ENCODE measurements at regions not wholly inside any gene's neighbourhood (a gene's known extent, or its start where the extent isn't known, plus 50 kb on each side); places are given as distances from the start of the nearest gene placed in this dataset.
A peak's percentile ranks its signal among the peaks of the same experiment; 100 is the strongest.

DNA sequence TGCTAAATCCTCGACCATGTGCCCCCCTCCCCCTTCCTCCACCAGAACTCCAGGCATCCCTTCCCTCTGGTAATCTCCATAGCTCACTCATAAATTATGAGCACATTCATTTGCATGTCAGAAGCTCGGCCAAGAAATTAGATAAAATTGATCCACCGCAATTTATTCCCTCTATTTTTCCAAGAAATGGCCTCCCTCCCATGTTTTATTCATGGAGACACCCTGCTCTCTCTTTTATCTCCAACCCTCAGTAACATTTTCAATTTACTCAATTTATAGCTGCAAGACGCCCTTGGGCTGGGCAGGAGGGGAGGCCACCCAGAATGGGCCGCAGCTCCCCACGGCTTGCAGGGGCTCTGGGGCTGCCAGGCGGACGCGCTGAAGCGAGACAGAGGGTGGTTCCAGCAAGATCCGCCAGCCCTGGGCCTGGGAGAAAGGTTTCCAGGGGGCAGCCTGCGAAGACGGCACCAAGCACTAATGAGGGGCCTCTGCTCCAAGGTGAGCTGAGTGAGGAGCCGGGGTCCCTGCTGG is 54.7 kb upstream of the ZNF423 start:
- DNase-seq, result no peak

DNA sequence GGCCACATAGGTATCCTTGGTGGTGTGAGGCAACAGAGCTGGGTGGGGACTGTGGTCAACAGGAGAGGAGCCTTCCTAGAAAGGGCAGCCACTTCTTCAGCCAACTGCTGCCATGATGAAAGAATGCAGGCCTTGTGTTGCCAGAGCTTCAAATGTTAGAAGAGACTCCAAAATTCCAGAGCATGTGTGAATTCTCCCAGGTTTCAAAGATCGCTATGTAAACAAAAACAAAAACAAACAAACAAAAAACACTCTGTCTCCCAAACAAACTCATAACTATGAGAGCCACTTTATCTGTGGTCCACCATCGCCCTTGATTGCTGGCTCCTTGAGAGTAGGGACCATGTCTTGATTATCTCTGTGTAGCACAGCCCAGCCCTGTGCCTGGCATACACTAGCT is 55.5 kb upstream of the ZNF423 start:
- no peak for DNase-seq

DNA sequence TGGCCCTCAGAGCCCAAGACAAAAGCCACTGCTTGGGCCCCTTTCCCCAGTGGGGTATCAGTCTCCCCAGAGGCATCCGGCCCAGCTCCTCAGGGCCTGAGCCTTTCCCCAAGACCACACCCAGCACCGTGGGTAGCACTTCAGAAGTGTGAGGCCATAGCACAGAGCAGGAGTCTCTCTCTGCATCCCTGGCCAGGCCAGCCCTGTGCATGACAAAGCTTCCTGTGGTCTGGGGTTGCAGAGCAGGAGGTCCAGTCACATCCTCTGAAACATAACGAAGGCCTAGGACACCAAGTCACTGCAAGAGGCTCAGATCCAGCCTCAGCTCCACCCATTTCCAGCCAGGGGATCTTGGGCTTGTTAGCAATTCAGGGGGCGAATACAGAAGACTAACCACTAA is 56.8 kb upstream of the ZNF423 start:
- no peak for DNase-seq

DNA sequence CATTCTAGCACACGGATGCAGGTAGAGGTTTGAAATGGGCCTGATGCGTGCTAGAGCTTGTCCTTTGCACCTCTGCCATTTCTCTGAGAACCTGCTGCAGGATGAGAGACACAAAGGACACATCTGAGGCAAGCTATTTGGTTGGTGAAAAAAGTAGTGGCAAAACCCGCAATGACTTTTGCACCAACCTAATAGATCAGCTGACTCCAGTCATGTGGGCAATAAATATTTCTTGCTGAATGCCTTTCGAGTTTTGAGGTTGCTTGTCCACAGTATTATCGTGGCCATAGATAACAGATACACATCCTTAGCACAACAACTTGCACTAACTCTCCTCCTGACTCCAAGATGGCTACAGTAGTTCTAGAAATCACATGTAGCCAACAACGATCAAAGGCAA is 57.8 kb upstream of the ZNF423 start:
- DNase-seq, result no peak

DNA sequence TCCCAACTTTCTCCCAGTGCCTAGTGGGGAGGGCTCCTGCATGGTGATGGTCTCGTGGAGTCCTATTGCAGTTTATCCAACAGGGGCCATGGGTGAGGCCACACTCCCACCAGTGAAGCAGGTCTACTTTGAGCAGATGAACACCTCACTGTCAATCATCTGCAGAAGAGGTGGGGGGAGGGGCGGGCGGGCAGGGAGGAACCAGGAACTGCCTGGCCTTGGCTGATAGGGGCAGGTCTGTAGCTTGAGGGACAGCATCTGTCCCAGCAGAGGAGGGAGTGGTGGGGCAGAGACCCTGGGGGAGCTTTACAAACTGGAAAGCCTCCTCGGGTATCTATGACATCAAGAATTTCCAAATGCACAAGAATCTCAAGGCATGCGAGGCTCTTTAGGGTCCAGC is 58.7 kb upstream of the ZNF423 start:
- DNase-seq, result no peak

DNA sequence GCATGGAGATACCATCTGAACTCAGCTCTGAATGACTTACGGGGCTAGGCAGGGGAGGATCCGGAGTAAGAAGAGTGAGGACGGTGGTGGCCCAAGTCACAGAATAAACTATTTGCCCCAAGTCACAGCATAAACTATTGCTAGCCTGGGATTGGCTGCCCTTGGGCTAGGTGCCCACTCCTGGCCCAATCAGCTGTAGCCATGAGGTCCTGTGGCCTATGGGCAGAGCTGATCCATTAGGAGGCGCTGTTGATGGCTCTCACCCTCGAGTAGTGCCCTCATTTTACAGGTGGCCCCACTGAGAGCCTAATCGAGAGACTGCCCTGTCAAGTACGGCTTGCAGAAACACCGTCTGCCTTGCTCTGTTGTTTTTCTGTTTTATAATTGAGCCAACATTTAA is 62.3 kb upstream of the ZNF423 start:
- no peak for DNase-seq

DNA sequence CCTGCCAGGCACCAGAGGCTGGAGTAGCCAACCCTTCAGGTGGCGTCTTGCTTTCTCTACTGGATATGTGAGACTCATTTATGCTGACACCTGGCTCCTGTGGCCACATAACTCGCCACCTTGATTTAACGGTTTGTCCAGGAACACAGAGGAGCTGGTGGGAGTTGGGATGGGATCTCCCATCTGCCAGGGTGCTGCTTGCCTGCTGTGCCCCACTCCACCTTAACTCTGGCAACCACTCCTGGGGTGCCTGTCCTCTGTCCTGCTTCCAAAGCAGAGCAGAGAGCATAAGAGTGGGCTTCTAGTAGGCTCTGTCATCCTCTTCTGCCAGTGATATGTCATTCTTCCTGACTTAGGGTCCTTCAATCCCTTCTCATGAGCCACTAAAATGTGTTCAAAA is 63.4 kb upstream of the ZNF423 start:
- DNase-seq, result no peak

DNA sequence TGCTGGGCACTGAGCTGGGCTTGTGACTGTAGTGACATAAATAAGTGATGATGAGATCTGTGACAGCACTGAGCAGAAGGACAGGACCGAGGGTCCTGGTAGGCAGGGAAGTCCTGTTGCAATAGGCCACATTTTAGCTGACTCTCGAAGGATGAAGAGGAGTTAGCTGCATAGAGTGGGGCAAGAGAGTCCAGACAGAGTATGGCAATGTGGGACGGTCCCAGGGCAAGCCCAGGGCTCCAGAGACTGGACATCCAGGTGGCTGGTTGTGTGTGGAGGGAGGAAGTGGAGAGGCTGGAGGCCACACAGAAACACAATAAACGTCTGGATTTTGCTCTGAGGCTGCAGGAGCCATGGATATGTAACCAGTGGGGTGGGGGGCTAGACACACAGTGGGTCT is 64.5 kb upstream of the ZNF423 start:
- no peak for DNase-seq

DNA sequence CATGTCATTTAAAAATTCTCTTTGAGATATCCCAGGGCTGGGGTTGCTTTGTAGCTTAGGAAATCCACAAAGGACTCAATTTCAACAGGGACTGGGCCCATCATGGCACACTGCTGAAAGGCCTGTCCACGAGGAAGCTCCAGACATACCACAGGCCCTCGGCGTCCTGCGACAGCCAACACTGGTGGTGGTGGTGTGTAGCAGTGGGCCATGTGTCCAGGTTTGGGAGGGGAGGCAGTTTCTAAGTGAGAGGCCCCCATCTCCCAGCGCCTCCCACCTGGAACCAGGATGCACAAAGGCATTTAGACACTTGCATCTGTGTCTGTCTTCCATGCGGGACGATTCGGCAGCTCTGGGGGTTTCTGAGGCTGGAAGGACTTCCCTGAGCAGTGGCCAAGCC is 65.2 kb upstream of the ZNF423 start:
- no peak for DNase-seq

DNA sequence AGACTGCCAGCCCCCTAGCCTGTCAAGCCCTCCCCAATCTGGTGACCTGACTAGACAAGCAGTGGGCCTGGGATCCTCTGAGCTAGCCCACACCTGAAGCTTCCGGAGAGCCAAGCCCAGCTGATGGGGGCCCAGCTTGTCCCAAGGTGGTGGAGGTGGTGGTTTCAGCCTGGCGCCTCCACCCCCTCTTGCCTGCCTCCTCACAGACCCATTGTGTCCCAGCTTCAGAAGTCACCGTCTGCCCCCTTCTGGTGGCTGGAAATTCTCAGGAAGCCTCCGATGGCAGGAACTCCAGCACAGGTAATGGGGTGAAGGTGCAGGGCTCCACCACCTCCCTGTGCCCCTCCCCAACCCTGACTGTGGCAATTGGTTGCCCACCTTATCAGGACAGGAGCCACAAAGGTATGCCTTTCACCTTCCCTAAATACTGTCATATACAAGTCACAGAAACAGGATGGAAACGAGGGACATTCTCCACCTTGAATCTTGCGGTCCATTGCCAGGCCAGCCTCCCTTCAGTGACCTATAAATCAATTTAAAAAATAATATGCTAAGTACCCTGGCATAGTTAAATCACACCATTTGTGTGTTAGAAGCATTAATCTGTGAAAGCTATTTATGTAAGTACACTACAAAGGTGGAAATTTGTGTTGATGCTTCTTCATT is 66.0 kb upstream of the ZNF423 start:
- peak; percentile 10 for DNase-seq

DNA sequence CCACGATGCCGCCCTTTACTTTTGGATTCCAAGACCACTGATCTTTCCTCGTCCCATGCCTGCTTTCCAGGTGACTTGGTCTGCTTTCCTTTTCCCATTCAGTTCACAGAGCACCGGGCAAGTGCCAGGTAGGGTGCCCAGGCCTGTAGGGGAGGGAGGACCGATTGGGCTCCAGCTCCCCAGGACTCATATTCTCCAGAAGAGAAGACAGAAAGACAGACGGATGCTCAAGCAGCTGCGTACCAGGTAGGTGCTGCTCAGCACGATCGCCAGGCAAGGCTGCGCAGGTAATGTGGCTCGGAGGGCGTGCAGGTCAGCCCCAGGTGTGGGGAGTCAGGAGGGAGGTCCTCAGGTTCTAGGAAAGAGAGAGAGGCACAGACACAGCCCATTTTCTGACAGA is 67.5 kb upstream of the ZNF423 start:
- DNase-seq, result no peak

DNA sequence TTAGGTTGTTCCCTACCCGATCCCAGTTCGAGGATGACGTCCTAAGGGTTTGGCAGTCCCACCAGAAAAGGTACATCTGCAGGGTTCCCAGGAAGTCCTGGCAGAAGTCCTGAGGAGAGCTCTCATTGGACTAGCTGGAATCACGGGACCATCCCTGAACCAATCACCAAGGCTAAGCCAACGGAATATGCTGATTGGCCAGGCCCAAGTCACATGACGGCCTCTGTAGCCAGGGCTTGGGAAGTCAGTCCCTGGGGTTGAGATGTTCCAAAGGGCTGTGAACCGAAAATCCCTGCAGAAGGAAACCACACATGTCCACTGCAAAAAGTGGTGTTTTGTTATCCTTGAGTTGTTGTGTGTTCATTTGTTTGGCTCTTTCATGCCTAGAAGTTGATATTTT is 68.2 kb upstream of the ZNF423 start:
- no peak for DNase-seq

DNA sequence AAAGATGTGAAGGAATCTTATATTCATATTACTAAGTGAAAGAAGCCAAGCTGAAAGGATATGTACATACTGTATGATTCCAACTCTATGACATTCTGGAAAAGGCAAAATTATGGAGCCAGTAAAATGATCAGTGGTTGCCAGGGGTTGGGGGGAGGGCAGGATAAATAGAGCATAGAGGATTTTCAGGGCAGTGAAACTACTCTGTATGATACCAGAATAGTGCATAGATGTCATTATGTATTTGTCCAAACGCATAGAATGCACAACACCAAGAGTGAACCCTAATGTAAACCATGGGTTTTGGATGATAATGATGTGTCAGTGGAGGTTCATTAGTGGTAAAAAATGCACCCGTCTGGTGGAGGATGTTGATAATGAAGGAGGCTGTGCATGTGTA is 71.0 kb upstream of the ZNF423 start:
- no peak for DNase-seq

DNA sequence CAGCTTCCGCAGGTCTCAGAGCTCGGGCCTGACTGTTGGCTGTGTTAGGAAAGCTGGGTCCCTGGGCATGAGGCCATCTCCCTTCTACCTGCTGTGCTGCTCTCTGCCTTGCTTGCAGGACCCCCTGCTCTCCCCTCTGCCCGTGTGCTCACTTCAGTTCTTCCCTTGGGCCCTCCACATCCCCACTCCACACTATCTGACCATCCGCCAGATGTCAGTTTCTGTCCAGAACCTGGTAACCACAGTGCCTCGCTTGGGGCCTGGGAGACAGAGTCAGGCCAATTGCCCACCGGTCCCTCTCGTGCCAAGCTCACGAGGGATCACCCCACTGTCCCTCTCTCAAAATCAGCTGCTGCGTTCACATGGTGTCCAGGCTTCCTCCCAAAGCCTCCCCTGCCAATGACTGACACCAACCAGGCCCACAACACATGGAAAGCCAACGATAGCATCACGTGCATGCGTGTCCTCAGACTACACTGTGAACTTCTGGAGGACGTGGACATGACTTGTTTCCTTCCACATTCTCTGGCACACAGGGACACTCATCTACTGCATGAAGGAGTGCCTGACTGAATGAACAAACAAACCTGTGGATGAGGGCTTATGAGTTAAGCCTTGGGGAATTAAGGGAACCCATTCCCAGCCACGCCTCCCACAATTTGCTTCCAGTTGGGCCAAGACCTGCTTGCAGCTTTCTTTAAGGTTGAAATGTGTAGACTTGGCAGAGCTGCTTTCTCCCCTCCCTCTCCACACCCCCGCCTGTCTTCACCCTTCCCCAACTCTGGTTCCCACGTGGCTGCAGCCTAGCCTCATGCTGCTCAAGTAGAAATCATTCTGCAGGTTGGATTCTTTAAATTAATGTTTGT is 72.5 kb upstream of the ZNF423 start:
- no peak for DNase-seq

DNA sequence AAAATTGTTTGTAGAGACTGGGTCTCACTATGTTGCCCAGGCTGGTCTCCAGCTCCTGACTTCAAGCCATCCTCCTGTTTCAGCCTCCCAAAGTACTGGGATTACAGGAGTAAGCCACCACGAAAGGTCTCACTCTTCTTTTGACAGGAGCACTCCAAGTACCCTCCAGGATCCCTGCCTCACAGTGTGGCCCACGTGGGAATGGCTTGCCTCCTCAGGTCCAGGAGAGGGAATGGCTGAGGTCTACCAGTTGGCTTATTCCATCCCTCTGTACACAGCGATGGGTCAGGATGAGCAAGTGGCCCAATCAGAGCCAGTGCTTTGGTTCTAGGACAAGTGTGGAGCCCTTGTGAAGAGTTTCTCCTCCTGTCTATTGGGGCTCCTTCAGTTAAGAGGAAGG is 73.7 kb upstream of the ZNF423 start:
- DNase-seq, result no peak

DNA sequence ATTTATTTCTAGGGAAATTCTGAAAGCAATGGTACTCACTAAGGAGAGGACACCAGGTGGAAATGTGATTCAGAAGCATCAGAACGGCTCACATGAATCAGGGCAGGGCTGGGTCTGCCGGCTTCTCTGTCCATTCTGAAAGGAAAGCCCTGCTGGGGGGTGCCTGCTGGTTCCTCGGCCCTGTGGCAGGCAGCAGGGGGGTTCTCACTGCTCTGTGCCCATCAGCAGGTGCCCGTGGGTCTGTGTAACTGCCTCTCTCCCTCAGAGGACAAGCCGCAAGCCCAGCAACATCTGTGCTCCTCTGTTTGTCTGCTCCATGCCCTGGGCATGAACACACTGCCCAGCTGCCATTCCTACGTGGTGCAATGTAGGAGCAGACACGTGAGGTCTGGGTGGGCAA is 74.9 kb upstream of the ZNF423 start:
- no peak for DNase-seq

DNA sequence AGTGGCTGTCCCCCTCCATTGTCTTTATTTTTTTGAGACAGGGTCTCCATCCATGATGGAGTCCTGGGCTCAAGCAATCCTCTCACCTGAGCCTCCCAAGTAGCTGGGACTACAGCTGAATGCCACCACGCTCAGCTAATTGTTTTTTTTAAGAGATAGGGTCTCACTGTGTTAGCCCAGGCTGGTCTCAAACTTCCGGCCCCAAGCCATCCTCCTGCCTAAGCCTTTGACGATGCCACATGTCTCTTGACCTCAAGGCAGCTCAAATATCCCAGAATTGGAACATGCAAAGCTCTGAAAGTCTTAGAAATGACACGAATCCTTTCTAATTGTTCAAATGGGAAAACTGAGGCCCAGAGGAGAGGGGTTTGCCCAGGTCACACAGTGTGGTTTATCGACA is 75.4 kb upstream of the ZNF423 start:
- no peak for DNase-seq

DNA sequence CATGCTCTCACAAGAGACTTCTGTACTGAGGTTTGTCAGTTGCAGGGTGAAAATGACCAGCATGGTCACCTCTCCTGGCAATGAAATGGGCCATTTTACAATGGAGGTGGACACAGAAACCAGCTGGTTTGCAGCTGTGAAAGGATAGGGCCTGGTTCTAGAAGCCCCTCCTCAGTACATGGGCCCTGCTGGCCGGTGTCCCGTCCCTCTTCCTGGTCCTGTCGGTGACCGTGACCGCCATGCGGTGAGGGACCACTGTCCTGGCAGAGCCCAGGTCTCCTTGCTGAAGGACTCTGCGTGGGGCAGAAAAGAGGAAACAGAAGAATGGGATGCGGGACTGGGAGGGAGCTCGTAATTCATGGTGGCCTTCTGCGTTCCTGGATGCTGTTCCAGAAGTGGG is 76.0 kb upstream of the ZNF423 start:
- DNase-seq, result no peak

DNA sequence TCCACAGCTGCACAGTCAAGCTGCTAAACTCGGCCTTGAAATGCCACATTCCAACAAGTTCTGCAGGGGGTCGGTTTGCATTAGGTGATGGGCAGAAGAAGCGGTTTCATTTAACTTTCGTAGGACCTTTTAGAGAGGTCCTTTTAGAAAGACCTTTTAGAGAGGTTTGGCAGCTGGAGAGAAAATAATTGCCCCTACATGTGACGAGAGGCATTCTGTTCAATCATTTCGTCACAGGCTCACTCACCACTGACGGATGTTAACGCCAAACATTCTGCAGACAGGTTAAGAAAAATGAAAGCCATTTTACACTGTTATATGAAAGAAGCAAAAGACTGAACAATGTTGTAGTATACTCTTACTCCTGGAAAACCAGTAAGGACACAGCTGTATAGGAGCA is 76.5 kb upstream of the ZNF423 start:
- DNase-seq, result no peak

DNA sequence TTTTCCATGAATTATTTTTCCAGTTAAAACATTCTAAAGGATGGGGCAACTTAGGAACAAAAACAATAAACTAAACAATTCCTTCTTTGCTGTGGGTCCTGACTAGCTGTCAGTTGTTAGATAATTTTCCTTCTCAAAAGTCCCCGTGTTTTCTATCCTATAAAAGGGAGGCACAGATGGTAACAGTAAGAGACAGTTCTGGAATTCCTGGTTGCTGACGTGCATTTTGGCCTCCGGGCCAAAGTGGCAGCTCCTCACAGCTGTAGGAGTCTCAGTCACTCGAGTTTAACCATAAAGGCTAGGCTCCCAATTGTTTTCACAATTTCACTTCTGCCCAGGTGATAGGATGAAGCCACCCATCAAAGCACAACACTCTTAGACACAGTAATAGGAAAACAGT is 77.0 kb upstream of the ZNF423 start:
- no peak for DNase-seq

DNA sequence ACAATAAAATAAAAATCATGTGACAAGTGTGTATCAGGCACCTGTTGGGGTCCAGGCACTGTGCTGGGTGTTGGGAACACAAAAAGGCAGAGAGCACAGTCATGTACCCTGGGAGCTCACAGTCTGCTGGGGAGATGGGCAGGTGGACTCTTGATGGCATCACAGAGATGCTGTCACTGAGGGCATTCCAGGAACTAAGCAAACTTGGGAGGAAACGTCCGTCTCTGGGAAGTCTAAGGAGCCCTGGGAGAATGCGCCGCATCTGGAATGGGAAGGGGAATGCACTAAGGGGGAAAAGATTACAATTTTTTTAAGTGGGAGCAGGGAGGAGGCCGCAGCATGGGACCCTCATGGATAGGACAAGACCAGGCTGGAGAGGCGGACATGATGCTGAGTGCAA is 80.9 kb upstream of the ZNF423 start:
- DNase-seq, result no peak

DNA sequence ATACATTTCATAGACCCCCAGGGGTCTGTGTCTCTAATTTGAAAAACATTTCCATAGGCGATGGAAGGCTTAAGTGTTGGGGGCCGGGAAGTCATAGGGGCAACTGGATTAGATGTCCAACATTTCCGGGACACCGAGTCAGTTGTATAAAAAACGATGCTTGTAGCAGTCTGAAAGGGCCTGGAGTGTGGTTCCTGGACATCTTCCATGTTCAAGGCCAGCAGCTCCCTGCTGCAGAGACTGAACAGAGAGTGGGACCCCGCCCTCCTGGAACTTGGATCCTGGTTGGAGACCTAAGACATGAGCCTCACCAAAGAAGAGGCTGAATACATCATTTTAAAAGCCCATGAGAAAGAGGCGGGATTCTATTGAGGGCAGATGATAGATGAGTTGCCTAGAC is 82.0 kb upstream of the ZNF423 start:
- DNase-seq, result no peak

DNA sequence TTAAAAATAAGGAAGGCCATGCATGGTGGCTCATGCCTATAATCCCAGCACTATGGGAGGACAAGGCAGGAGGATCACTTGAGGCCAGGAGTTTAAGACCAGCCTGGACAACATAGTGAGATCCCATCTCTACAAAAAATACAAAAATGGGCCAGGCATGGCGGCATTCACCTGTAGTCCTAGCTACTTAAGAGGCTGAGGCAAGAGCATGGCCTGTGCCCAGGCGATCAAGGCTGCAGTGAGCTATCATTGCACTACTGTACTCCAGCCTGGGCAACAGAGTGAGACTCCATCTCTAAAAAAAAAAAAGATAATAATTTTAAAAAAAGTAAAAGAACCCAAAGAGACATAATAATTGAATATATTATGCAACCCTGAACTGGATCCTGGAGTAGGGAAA is 83.6 kb upstream of the ZNF423 start:
- DNase-seq, result no peak

DNA sequence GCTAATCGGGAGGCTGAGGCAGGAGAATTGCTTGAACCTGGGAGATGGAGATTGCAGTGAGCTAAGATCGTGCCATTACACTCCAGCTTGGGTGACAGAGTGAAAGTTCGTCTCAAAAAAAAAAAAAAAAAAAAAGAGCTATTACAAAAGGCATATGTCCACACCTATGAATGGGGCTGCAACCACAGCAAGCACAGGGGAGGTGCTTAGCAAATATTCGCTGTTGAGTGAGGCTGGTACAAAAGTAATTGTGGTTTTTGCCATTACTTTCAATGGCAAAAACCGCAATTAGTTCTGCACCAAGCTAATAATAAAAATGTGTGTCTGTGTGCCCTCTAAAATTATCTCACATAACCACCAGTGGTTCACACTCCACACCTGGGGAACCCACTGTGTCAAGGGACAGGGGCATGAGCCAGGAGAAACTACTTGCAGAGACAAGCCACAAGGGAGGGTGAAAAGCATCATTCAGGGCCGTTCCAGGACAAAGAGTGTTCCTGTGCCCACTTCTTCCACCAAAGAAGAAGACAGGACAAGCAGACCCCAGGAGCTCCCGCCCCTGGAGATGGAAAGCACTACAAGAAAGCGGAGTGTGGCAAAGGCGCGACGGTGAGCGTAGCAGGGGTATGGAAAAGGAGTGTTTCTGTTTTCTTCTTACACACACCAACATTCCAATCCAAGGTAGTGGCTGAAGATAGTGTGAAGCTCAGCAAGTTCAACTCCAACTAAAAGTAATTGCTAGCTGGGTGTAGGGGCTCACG is 84.4 kb upstream of the CNEP1R1 start:
- DNase-seq, result no peak

Measured in CD4-positive, alpha-beta T cell treated with Interleukin-12 subunit alpha and Interleukin-12 subunit beta, for 1 hour (primary cell).